NB4 (cell line): ENCODE measurements at regions not wholly inside any gene's neighbourhood (a gene's known extent, or its start where the extent isn't known, plus 50 kb on each side); places are given as distances from the start of the nearest gene placed in this dataset.

Source experiments
- DNase-seq: peaks from one replicate; pipeline ENCODE4 v3.0.0; 2010; ENCODE audit warnings: low read depth
- H3K4me3 ChIP-seq: one replicate; pipeline ENCODE4 v1.5.1; 2011; ENCODE audit warnings: mild to moderate bottlenecking, low read depth, low read length, moderate library complexity
- CTCF ChIP-seq: IDR thresholded peaks from one replicate; pipeline ENCODE4 v1.5.1; 2012; ENCODE audit warnings: low read depth, low read length
- MYC ChIP-seq: IDR thresholded peaks from 2 replicates; pipeline ENCODE4 v1.6.1; 2011; ENCODE audit warnings: low read depth, low read length
- POLR2A ChIP-seq: IDR thresholded peaks from 2 replicates; pipeline ENCODE4 v1.6.1; 2011; ENCODE audit warnings: mild to moderate bottlenecking; ENCODE audit not compliant: insufficient read length; ENCODE audit errors: extremely low read depth
- TF ChIP-seq, protein P1 (sequence below): IDR thresholded peaks from 2 replicates; pipeline ENCODE4 v1.6.1; 2011; ENCODE audit warnings: low read depth, low read length

DNA sequence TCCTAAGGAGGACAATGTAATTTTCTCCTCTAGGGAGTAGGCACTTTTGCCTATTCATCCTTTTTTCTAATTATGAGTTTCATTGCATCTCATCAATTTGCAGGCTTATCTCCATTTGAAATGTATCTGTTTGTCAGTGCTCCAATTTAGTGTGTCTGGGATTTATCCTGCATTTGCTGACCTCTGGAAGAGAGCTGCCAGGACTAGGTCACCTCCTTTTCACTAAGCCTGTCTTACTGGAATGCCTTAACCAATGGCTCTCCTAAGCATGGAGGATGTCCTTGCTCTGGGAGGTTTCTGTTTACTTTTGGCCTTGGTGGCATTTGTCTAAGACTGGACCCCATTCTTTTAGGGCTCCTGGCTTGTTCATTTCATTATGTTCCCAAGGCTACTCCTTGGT, 261.5 kb downstream of the NEBL start:
- H3K4me3 ChIP-seq, result no peak overlapping the region
- TF ChIP-seq CTCF (no peak), MYC (no peak), POLR2A (no peak)
- TF ChIP-seq, protein P1, sequence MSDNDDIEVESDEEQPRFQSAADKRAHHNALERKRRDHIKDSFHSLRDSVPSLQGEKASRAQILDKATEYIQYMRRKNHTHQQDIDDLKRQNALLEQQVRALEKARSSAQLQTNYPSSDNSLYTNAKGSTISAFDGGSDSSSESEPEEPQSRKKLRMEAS, result no peak
- no peak for DNase-seq

GRCh38 chr10:20634839-20635238, 262.3 kb downstream of the NEBL start:
- DNase-seq, result no peak
- no peak overlapping the region for H3K4me3 ChIP-seq
- TF ChIP-seq, protein P1, result no peak
- TF ChIP-seq MYC, result no peak
- TF ChIP-seq POLR2A, result no peak
- TF ChIP-seq CTCF, result no peak

- DNase-seq, result no peak
- no peak overlapping the region for H3K4me3 ChIP-seq
Observed at GRCh38 chr10:20633714-20634113, 263.4 kb downstream of the NEBL start.

DNA sequence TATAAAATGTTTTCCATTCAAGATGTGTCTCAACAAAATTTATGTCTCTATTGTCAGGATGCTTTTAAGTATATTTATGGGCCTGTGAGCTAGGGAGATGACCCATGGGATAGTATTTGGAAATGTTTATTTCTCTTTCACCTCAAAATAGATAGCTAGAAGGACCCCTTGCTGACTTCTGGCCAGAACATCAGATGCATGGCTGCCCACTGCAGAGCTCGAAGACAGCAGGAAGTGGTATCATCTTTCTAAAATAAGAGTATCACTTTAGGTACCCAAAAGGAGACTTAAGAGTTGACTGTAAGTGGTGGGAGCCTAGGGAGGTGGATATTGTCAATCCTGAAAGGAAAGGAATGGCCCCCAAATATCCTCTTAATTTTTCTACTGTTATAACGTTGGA, 264.4 kb downstream of the NEBL start:
- TF ChIP-seq POLR2A (no peak), MYC (no peak), CTCF (no peak)
- TF ChIP-seq, protein P1, result no peak
- H3K4me3 ChIP-seq, result no peak overlapping the region
- DNase-seq, result no peak

More at GRCh38 chr10:20633714-20634113, 263.4 kb downstream of the NEBL start:
- TF ChIP-seq, protein P1, result no peak
- TF ChIP-seq CTCF, result no peak
- no peak for TF ChIP-seq MYC
- TF ChIP-seq POLR2A, result no peak

GRCh38 chr10:20631229-20631628, 265.9 kb downstream of the NEBL start:
- H3K4me3 ChIP-seq, result no peak overlapping the region
- DNase-seq, result no peak
- TF ChIP-seq POLR2A (no peak), MYC (no peak), CTCF (no peak)
- TF ChIP-seq, protein P1, result no peak
